ENCODE measurements at regions not wholly inside any gene's neighbourhood (a gene's known extent, or its start where the extent isn't known, plus 50 kb on each side); places are given as distances from the start of the nearest gene placed in this dataset.

DNA sequence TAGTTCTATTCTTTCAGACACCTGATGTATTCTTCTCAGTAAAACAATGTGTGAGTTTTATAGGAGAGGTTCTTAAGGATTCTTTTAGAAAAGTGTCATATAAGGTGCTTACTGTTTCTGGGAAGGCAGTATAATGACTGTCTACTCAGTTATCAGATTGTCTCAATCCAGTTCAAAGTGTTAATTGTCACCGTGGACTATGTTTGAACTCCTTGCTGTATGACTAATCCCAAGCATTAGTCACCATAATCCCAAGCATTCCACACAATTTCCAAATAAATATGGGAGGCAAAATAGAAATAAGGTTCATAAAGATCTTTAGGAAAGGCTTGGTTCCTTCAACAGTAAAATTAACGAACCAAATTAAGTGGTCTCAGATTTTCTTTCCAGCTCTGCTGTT is 342.1 kb upstream of the NR5A2 start:
- TF ChIP-seq, protein P1, sequence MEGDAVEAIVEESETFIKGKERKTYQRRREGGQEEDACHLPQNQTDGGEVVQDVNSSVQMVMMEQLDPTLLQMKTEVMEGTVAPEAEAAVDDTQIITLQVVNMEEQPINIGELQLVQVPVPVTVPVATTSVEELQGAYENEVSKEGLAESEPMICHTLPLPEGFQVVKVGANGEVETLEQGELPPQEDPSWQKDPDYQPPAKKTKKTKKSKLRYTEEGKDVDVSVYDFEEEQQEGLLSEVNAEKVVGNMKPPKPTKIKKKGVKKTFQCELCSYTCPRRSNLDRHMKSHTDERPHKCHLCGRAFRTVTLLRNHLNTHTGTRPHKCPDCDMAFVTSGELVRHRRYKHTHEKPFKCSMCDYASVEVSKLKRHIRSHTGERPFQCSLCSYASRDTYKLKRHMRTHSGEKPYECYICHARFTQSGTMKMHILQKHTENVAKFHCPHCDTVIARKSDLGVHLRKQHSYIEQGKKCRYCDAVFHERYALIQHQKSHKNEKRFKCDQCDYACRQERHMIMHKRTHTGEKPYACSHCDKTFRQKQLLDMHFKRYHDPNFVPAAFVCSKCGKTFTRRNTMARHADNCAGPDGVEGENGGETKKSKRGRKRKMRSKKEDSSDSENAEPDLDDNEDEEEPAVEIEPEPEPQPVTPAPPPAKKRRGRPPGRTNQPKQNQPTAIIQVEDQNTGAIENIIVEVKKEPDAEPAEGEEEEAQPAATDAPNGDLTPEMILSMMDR (conservative IDR thresholded peaks at IDR 0.05; ENCODE audit: low read depth, low read length): no peak
- TF ChIP-seq EZH2 (IDR thresholded peaks at IDR 0.05; ENCODE audit: borderline replicate concordance, low read depth, low read length, poor library complexity, severe bottlenecking): no peak
- Histone ChIP-seq H3K9me3 (ENCODE audit: low read depth, low read length, poor library complexity, severe bottlenecking) (no peaks in the 10 kb centered on the region), H3K36me3 (ENCODE audit: insufficient read depth, low read length, poor library complexity, severe bottlenecking) (no peaks in the 10 kb centered on the region), H3K27ac (ENCODE audit: low read depth, low read length, poor library complexity, severe bottlenecking) (no peak overlapping the region), H3K4me3 (ENCODE audit: low read depth, low read length, poor library complexity, severe bottlenecking) (no peak overlapping the region), H3K27me3 (replicated peaks; ENCODE audit: insufficient read depth, low read depth, low read length, poor library complexity) (no peaks in the 10 kb centered on the region), H3K4me1 (ENCODE audit: insufficient read depth, low read length, poor library complexity, severe bottlenecking) (peaks cover 87% of the 10 kb centered on the region)
- POLR2A ChIA-PET (ENCODE audit: low non-redundant PET): no interaction called here
- DNase-seq (ENCODE audit: low spot score): no peak
- intact Hi-C loops (cut with micrococcal nuclease; ENCODE audit: unreplicated experiment): loop anchor here (2.0 to 10.0 kb wide), 4 partner anchors 52 to 621 kb away; no protein-coding TSS in a partner anchor
- no TSS peak for BruUV-seq (replicated peaks)
- CTCF ChIA-PET: interaction anchor here (0.7 to 1.3 kb wide), 3 partner anchors 49 to 805 kb away, joined by 3 to 6 read pairs (median 5); no protein-coding TSS in a partner anchor

DNA sequence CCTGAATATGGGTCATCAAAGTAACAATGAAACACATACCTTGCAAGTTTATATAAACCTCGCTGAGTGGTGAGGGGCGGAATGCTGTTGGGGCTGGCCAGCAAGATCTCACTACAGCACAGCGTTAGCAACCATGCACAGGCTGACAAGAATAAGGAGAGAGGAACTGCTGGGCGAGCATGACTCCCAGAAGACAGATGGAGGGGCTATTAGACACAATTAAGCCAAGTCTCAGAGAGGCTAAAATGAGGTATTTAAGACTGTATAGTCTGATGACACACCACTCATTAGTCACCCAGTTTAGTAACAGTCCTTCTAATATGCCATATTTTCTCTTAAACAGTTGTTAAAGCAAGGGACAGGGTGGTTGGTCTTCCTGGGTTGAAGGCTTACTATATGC is 340.2 kb upstream of the NR5A2 start:
- Histone ChIP-seq H3K36me3 (ENCODE audit: insufficient read depth, low read length, poor library complexity, severe bottlenecking) (no peaks in the 10 kb centered on the region), H3K27ac (ENCODE audit: low read depth, low read length, poor library complexity, severe bottlenecking) (no peak overlapping the region), H3K9me3 (ENCODE audit: low read depth, low read length, poor library complexity, severe bottlenecking) (no peaks in the 10 kb centered on the region), H3K4me3 (ENCODE audit: low read depth, low read length, poor library complexity, severe bottlenecking) (no peak overlapping the region), H3K27me3 (replicated peaks; ENCODE audit: insufficient read depth, low read depth, low read length, poor library complexity) (no peaks in the 10 kb centered on the region), H3K4me1 (ENCODE audit: insufficient read depth, low read length, poor library complexity, severe bottlenecking) (peaks cover 85% of the 10 kb centered on the region)
- ChIA-PET POLR2A (ENCODE audit: low non-redundant PET) (no interaction called here), CTCF (no interaction called here)
- intact Hi-C loops (cut with micrococcal nuclease; ENCODE audit: unreplicated experiment): loop anchor here (5.0 to 10.0 kb wide), 3 partner anchors 50 to 347 kb away; no protein-coding TSS in a partner anchor
- BruUV-seq (replicated peaks): no TSS peak
- no peak for TF ChIP-seq EZH2 (IDR thresholded peaks at IDR 0.05; ENCODE audit: borderline replicate concordance, low read depth, low read length, poor library complexity, severe bottlenecking)
- TF ChIP-seq, protein P1 (conservative IDR thresholded peaks at IDR 0.05; ENCODE audit: low read depth, low read length): no peak
- DNase-seq (ENCODE audit: low spot score): no peak

DNA sequence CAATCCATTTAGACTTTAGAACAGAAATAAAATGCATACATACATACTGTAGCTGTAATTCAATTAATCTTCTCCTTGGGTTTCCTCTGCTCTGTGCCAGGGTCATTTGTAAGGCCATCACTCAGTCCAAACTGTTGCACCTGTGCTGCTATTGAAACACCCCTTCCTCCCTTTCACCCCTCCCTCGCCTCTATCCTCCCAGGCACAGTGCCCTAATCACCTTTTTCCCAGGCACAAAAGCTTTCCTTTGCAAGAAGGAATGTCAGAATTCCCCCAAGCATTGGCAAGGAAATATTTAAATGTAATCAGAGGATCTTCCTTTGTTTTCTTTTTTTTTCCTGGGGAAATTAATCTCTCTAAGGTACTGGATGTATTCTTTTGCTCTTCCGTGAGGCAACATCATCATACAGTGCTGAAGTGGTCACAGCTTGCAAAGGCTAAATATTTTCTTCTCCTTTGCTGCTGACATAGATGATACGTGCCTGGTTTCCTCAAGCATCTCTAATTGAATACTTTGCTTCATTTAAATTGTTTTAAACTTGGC is 339.3 kb upstream of the NR5A2 start:
- H3K4me3 ChIP-seq (ENCODE audit: low read depth, low read length, poor library complexity, severe bottlenecking): no peak overlapping the region
- H3K36me3 ChIP-seq (ENCODE audit: insufficient read depth, low read length, poor library complexity, severe bottlenecking): no peaks in the 10 kb centered on the region
- CTCF ChIA-PET: no interaction called here
- no peak for TF ChIP-seq EZH2 (IDR thresholded peaks at IDR 0.05; ENCODE audit: borderline replicate concordance, low read depth, low read length, poor library complexity, severe bottlenecking)
- TF ChIP-seq, protein P1 (conservative IDR thresholded peaks at IDR 0.05; ENCODE audit: low read depth, low read length): no peak
- H3K9me3 ChIP-seq (ENCODE audit: low read depth, low read length, poor library complexity, severe bottlenecking): no peaks in the 10 kb centered on the region
- BruUV-seq (replicated peaks): no TSS peak
- DNase-seq (ENCODE audit: low spot score): no peak
- no peak overlapping the region for H3K27ac ChIP-seq (ENCODE audit: low read depth, low read length, poor library complexity, severe bottlenecking)
- no peaks in the 10 kb centered on the region for H3K27me3 ChIP-seq (replicated peaks; ENCODE audit: insufficient read depth, low read depth, low read length, poor library complexity)
- intact Hi-C loops (cut with micrococcal nuclease; ENCODE audit: unreplicated experiment): loop anchor here (5.0 to 10.0 kb wide), 3 partner anchors 49 to 347 kb away; no protein-coding TSS in a partner anchor
- peaks cover 76% of the 10 kb centered on the region for H3K4me1 ChIP-seq (ENCODE audit: insufficient read depth, low read length, poor library complexity, severe bottlenecking)
- POLR2A ChIA-PET (ENCODE audit: low non-redundant PET): no interaction called here

All from A673 (cell line).